Stomach (tissue), 8 donors: ENCODE measurements at regions not wholly inside any gene's neighbourhood (a gene's known extent, or its start where the extent isn't known, plus 50 kb on each side); places are given as distances from the start of the nearest gene placed in this dataset.
"Not testable (repeated sequence)": the region's sequence is repeated elsewhere in the genome, so short reads cannot be mapped to it uniquely, and the experiment has no call there.

Experiments used
- DNase-seq, 2 donors: peaks; one replicate each; pipeline versions ENCODE4 v3.0.0 to v3.0.0-alpha.2; 2013 to 2019
- H3K27ac ChIP-seq, 5 donors: fragments of 200-600 bp in 4 of 5; sonication (generic) in 4 of 5; one replicate each; pipeline ENCODE4 v1.5.1; 2013 to 2019; ENCODE audit warnings: mild to moderate bottlenecking in 1 of 5, moderate library complexity in 1 of 5
- H3K27me3 ChIP-seq, 3 donors: fragments of 200-600 bp; sonication (generic); one replicate each; pipeline ENCODE4 v1.5.1; 2017 to 2019; ENCODE audit warnings: mixed run types in 1 of 3
- H3K36me3 ChIP-seq, 4 donors: fragments of 200-600 bp; sonication (generic); 1 replicate in 3 of 4; 2 replicates in 1 of 4; pipeline ENCODE4 v1.5.1; 2016 to 2019
- H3K4me1 ChIP-seq, 4 donors: fragments of 200-600 bp; sonication (generic); one replicate each; pipeline ENCODE4 v1.5.1; 2016 to 2019
- H3K4me3 ChIP-seq, 4 donors: fragments of 200-600 bp; sonication (generic) in 3 of 4; one replicate each; pipeline ENCODE4 v1.5.1; 2016 to 2019; ENCODE audit warnings: mild to moderate bottlenecking in 1 of 4
- H3K9me3 ChIP-seq, 4 donors: fragments of 200-600 bp; sonication (generic); one replicate each; pipeline ENCODE4 v1.5.1; 2016 to 2019
- EP300 ChIP-seq: sonication (generic); formaldehyde crosslinking; IDR thresholded peaks from one replicate; pipeline ENCODE4 v1.6.1; 2017; ENCODE audit warnings: antibody characterized with exemption
- POLR2A ChIP-seq, 4 donors: fragments of 450-650 bp; IDR thresholded peaks; one replicate each; pipeline ENCODE4 v1.6.1; 2016; ENCODE audit warnings: antibody characterized with exemption in 4 of 4, control low read depth in 2 of 4, mild to moderate bottlenecking in 1 of 4, moderate library complexity in 1 of 4
- POLR2AphosphoS5 ChIP-seq, 3 donors: sonication (generic); formaldehyde crosslinking; IDR thresholded peaks; one replicate each; pipeline ENCODE4 v1.6.1; 2016; ENCODE audit warnings: antibody characterized with exemption in 3 of 3
- WGBS, 5 donors: extraction: QIAGEN DNeasy Blood & Tissue Kit in 3 of 5; methylation state at CpG; one replicate each; pipeline versions ENCODE4 v1.1.5 to v1.1.7; 2013 to 2018; 5-methylcytosine and 5-hydroxymethylcytosine counted together
- intact Hi-C: fragments of 100-400 bp; cut with DNase I; formaldehyde crosslinking; loops from one replicate; pipeline ENCODE4 v1.15.1; 2023; ENCODE audit warnings: low total_unique reads
- TF ChIP-seq, protein P1 (sequence below), 7 experiments: fragments of 450-650 bp in 4 of 7; fragments of 200-600 bp in 3 of 7; sonication (generic) in 3 of 7; IDR thresholded peaks; one replicate each; pipeline ENCODE4 v1.5.1; 2016 to 2019; ENCODE audit warnings: antibody characterized with exemption in 7 of 7, control low read depth in 2 of 7, mild to moderate bottlenecking in 1 of 7
- donor health status: healthy with polysubstance abuse.
- donor health status: Bipolar disorder and iron deficiency.
- donor health status: healthy.

GRCh38 chr6:147950623-147950987 lies 392.0 kb upstream of the SASH1 start:
- intact Hi-C loops = no loop called here

DNA sequence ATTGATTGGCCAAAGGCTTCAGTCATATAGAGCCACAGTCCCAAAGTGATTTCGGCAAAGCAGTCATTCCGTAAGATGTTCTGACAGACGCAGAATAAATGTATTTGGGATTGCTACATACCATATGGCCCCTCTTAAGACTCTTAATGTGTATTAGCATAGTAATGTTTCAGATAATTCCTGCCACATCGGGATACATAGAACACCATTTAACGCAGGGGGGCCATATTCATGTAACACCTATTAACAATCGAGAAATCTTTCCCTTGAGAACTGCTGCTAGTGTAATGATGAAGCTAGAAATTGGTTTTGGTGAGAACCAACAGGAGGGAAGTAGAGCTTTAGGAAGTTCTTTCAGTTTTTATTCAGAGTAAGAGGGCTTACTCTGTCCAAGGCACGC lies 390.9 kb upstream of the SASH1 start:
- Histone ChIP-seq H3K4me1 (peaks cover 0 to 5% (median 2%) of the 10 kb centered on the region in 4 donors), H3K36me3 (no peaks in the 10 kb centered on the region), H3K4me3 (no peak overlapping the region), H3K27ac (peak overlapping the region in 1 of 5 donors; percentile 56), H3K9me3 (no peaks in the 10 kb centered on the region), H3K27me3 (no peaks in the 10 kb centered on the region)
- TF ChIP-seq, protein P1, sequence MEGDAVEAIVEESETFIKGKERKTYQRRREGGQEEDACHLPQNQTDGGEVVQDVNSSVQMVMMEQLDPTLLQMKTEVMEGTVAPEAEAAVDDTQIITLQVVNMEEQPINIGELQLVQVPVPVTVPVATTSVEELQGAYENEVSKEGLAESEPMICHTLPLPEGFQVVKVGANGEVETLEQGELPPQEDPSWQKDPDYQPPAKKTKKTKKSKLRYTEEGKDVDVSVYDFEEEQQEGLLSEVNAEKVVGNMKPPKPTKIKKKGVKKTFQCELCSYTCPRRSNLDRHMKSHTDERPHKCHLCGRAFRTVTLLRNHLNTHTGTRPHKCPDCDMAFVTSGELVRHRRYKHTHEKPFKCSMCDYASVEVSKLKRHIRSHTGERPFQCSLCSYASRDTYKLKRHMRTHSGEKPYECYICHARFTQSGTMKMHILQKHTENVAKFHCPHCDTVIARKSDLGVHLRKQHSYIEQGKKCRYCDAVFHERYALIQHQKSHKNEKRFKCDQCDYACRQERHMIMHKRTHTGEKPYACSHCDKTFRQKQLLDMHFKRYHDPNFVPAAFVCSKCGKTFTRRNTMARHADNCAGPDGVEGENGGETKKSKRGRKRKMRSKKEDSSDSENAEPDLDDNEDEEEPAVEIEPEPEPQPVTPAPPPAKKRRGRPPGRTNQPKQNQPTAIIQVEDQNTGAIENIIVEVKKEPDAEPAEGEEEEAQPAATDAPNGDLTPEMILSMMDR (IDR thresholded peaks at IDR 0.05) = no peak
- TF ChIP-seq POLR2A (IDR thresholded peaks at IDR 0.05) (no peak), EP300 (no peak), POLR2AphosphoS5 (IDR thresholded peaks at IDR 0.05) (no peak)
- no peak for DNase-seq
- intact Hi-C loops = no loop called here
- 93 to 98% (median 96%) methylated on average over 7 of the region's 7 CpGs for WGBS, 5 donors

More at GRCh38 chr6:147950623-147950987, 392.0 kb upstream of the SASH1 start:
- Histone ChIP-seq H3K36me3 (no peaks in the 10 kb centered on the region), H3K4me3 (no peak overlapping the region), H3K9me3 (no peaks in the 10 kb centered on the region), H3K27me3 (no peaks in the 10 kb centered on the region), H3K4me1 (peaks cover 0 to 5% (median 2%) of the 10 kb centered on the region in 4 donors), H3K27ac (peak overlapping the region; percentile 12 to 56 (median 47))
- peak in 1 of 2 donors; percentile 46 for DNase-seq
- WGBS, 5 donors = 27 to 54% (median 41%) methylated on average over 5 of the region's 5 CpGs
- TF ChIP-seq EP300 (no peak), POLR2AphosphoS5 (IDR thresholded peaks at IDR 0.05) (peak in 2 of 3 donors; percentile 11 to 46), POLR2A (IDR thresholded peaks at IDR 0.05) (no peak)
- TF ChIP-seq, protein P1 (IDR thresholded peaks at IDR 0.05) = no peak

- TF ChIP-seq EP300 (no peak), POLR2A (IDR thresholded peaks at IDR 0.05) (no peak), POLR2AphosphoS5 (IDR thresholded peaks at IDR 0.05) (no peak)
- TF ChIP-seq, protein P1 (IDR thresholded peaks at IDR 0.05) = no peak
- Histone ChIP-seq H3K36me3 (no peaks in the 10 kb centered on the region), H3K4me1 (peaks cover 0 to 13% (median 7%) of the 10 kb centered on the region in 4 donors), H3K9me3 (no peaks in the 10 kb centered on the region), H3K4me3 (no peak overlapping the region), H3K27me3 (no peaks in the 10 kb centered on the region), H3K27ac (no peak overlapping the region)
- 86 to 94% (median 92%) methylated on average over 3 of the region's 3 CpGs for WGBS, 5 donors
- intact Hi-C loops = no loop called here
- no peak for DNase-seq
These were observed 387.7 kb upstream of the SASH1 start for GRCh38 chr6:147954938-147955337.

GRCh38 chr6:147958683-147959082 lies 384.0 kb upstream of the SASH1 start:
- Histone ChIP-seq H3K36me3 (no peaks in the 10 kb centered on the region), H3K9me3 (no peaks in the 10 kb centered on the region), H3K4me3 (no peak overlapping the region), H3K27ac (no peak overlapping the region), H3K27me3 (no peaks in the 10 kb centered on the region), H3K4me1 (peaks cover 0 to 14% (median 4%) of the 10 kb centered on the region in 4 donors)
- WGBS, 5 donors = 33 to 54% (median 45%) methylated on average over 2 of the region's 2 CpGs
- peak in 1 of 2 donors; percentile 59 for DNase-seq
- TF ChIP-seq POLR2A (IDR thresholded peaks at IDR 0.05) = no peak
- intact Hi-C loops = no loop called here

- 36 to 47% (median 40%) methylated on average over 2 of the region's 2 CpGs for WGBS, 5 donors
- no peaks in the 10 kb centered on the region for H3K9me3 ChIP-seq
- H3K27me3 ChIP-seq = no peaks in the 10 kb centered on the region
- DNase-seq = no peak
- peaks cover 0 to 14% (median 4%) of the 10 kb centered on the region in 4 donors for H3K4me1 ChIP-seq
- no peaks in the 10 kb centered on the region for H3K36me3 ChIP-seq
- H3K27ac ChIP-seq = no peak overlapping the region
- intact Hi-C loops = no loop called here
- no peak overlapping the region for H3K4me3 ChIP-seq
- no peak for TF ChIP-seq POLR2AphosphoS5 (IDR thresholded peaks at IDR 0.05)
- no peak for TF ChIP-seq POLR2A (IDR thresholded peaks at IDR 0.05)
- TF ChIP-seq EP300 = no peak
- TF ChIP-seq, protein P1 (IDR thresholded peaks at IDR 0.05) = no peak
These were observed 381.0 kb upstream of the SASH1 start for GRCh38 chr6:147961481-147962141.

DNA sequence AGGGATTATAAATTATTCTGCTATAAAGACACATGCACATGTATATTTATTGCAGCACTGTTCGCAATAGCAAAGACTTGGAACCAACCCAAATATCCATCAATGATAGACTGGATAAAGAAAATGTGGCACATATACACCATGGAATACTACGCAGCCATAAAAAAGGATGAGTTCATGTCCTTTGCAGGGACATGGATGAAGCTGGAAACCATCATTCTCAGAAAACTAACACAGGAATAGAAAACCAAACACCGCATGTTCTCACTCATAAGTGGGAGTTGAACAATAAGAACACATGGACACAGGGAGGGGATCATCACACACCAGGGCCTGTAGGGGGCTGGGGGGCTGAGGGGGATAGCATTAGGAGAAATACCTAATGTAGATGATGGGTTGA lies 377.2 kb upstream of the SASH1 start:
- H3K27me3 ChIP-seq, H3K36me3 ChIP-seq, H3K27ac ChIP-seq, intact Hi-C loops, H3K4me1 ChIP-seq, H3K9me3 ChIP-seq, DNase-seq, H3K4me3 ChIP-seq: not testable (repeated sequence)
- WGBS, 5 donors = 91 to 100% (median 98%) methylated on average over 3 of the region's 3 CpGs
